Body of pancreas (tissue), 4 donors: ENCODE measurements at regions not wholly inside any gene's neighbourhood (a gene's known extent, or its start where the extent isn't known, plus 50 kb on each side); places are given as distances from the start of the nearest gene placed in this dataset.

ENCODE experiments used
- POLR2A ChIP-seq, 3 donors: fragments of 450-650 bp; IDR thresholded peaks; one replicate each; pipeline ENCODE4 v1.6.1; 2016; ENCODE audit warnings: antibody characterized with exemption in 3 of 3, mild to moderate bottlenecking in 2 of 3
- TF ChIP-seq, protein P1 (sequence below), 7 experiments: fragments of 450-650 bp in 4 of 7; fragments of 200-600 bp in 3 of 7; sonication (generic) in 3 of 7; IDR thresholded peaks; one replicate each; pipeline ENCODE4 v1.5.1; 2016 to 2019; ENCODE audit warnings: antibody characterized with exemption in 7 of 7

- no peak for TF ChIP-seq POLR2A (IDR thresholded peaks at IDR 0.05)
- TF ChIP-seq, protein P1, sequence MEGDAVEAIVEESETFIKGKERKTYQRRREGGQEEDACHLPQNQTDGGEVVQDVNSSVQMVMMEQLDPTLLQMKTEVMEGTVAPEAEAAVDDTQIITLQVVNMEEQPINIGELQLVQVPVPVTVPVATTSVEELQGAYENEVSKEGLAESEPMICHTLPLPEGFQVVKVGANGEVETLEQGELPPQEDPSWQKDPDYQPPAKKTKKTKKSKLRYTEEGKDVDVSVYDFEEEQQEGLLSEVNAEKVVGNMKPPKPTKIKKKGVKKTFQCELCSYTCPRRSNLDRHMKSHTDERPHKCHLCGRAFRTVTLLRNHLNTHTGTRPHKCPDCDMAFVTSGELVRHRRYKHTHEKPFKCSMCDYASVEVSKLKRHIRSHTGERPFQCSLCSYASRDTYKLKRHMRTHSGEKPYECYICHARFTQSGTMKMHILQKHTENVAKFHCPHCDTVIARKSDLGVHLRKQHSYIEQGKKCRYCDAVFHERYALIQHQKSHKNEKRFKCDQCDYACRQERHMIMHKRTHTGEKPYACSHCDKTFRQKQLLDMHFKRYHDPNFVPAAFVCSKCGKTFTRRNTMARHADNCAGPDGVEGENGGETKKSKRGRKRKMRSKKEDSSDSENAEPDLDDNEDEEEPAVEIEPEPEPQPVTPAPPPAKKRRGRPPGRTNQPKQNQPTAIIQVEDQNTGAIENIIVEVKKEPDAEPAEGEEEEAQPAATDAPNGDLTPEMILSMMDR (IDR thresholded peaks at IDR 0.05) = no peak
Observed at GRCh38 chr4:26085551-26085950, 171.5 kb downstream of the SMIM20 start.
